IMR-90 (cell line): ENCODE measurements at regions not wholly inside any gene's neighbourhood (a gene's known extent, or its start where the extent isn't known, plus 50 kb on each side); places are given as distances from the start of the nearest gene placed in this dataset.

ENCODE experiments used
- ATAC-seq: fragments of 200-7000 bp; cut with Tn5 transposase; 2 replicates; pipeline ENCODE4 v1.9.1; 2020; ENCODE audit warnings: low read depth, mild to moderate bottlenecking, moderate library complexity
- BruUV-seq: library from RNA; stranded (reverse); fragments of 400-500 nt; replicated peaks from 2 replicates; lab custom pipeline; 2021; lab: Mats Ljungman, UMichigan
- CTCF ChIA-PET: fragments of 300-600 bp; formaldehyde crosslinking; extraction: SDS; loops from one replicate; lab custom pipeline; 2021; ENCODE audit warnings: antibody characterized with exemption; lab: Yijun Ruan, JAX
- POLR2A ChIA-PET: fragments of 300-600 bp; sonication (Branson Sonifier 250); formaldehyde crosslinking; loops from one replicate; lab custom pipeline; 2022; ENCODE audit warnings: antibody characterized with exemption; ENCODE audit not compliant: unreplicated experiment; lab: Charles Lee
- DNase-seq: peaks from one replicate; pipeline ENCODE4 v3.0.0; 2013
- H2AFZ ChIP-seq: replicated peaks from 2 replicates; pipeline ENCODE3; 2013; ENCODE audit warnings: low read length, mild to moderate bottlenecking; ENCODE audit not compliant: poor library complexity
- H2AK5ac ChIP-seq: 2 replicates; pipeline ENCODE4 v1.6.1; 2013; ENCODE audit warnings: low read depth, low read length, inconsistent platforms
- H2AK9ac ChIP-seq: replicated peaks from 2 replicates; pipeline ENCODE3; 2013; ENCODE audit warnings: mild to moderate bottlenecking, low read depth, low read length, moderate library complexity; ENCODE audit not compliant: poor library complexity
- H2BK120ac ChIP-seq: 2 replicates; pipeline ENCODE4 v1.6.1; 2013; ENCODE audit warnings: low read depth, low read length, inconsistent platforms
- H2BK15ac ChIP-seq: 3 replicates; pipeline ENCODE4 v1.6.1; 2013; ENCODE audit warnings: low read depth, low read length, inconsistent platforms
- H2BK20ac ChIP-seq: 2 replicates; pipeline ENCODE4 v1.6.1; 2013; ENCODE audit warnings: low read depth, mild to moderate bottlenecking, inconsistent platforms, low read length, moderate library complexity
- H2BK5ac ChIP-seq: 2 replicates; pipeline ENCODE4 v1.6.1; 2013; ENCODE audit warnings: mild to moderate bottlenecking, low read depth, low read length, inconsistent platforms; ENCODE audit not compliant: poor library complexity, severe bottlenecking
- H3K14ac ChIP-seq: replicated peaks from 2 replicates; pipeline ENCODE4 v1.6.1; 2013; ENCODE audit warnings: low read depth, low read length, inconsistent platforms
- H3K18ac ChIP-seq: 2 replicates; pipeline ENCODE4 v1.6.1; 2013; ENCODE audit warnings: low read depth, low read length, control low read depth
- H3K23ac ChIP-seq: 2 replicates; pipeline ENCODE4 v1.6.1; 2013; ENCODE audit warnings: low read depth, low read length, inconsistent platforms
- H3K27ac ChIP-seq: 2 replicates; pipeline ENCODE4 v1.5.1; 2013; ENCODE audit warnings: mild to moderate bottlenecking, control low read depth, low read length; ENCODE audit not compliant: insufficient read depth
- H3K27me3 ChIP-seq: 2 replicates; pipeline ENCODE4 v1.6.1; 2013; ENCODE audit warnings: low read length; ENCODE audit not compliant: control insufficient read depth, insufficient read depth
- H3K36me3 ChIP-seq: 2 replicates; pipeline ENCODE4 v1.6.1; 2013; ENCODE audit warnings: low read length, mixed read lengths; ENCODE audit not compliant: control insufficient read depth, insufficient read depth
- H3K4ac ChIP-seq: 2 replicates; pipeline ENCODE4 v1.6.1; 2013; ENCODE audit warnings: low read depth, low read length, inconsistent platforms
- H3K4me1 ChIP-seq: 2 replicates; pipeline ENCODE4 v1.6.1; 2013; ENCODE audit warnings: low read length, mixed read lengths; ENCODE audit not compliant: control insufficient read depth, insufficient read depth
- H3K4me2 ChIP-seq: 2 replicates; pipeline ENCODE4 v1.6.1; 2013; ENCODE audit warnings: low read depth, mild to moderate bottlenecking, control low read depth, low read length, moderate library complexity
- H3K4me3 ChIP-seq: 2 replicates; pipeline ENCODE4 v1.5.1; 2013; ENCODE audit warnings: low read depth, mild to moderate bottlenecking, control low read depth, low read length, moderate library complexity; ENCODE audit not compliant: insufficient read depth
- H3K56ac ChIP-seq: 2 replicates; pipeline ENCODE4 v1.6.1; 2013; ENCODE audit warnings: low read length, inconsistent platforms; ENCODE audit not compliant: insufficient read depth; ENCODE audit errors: extremely low read depth
- H3K79me1 ChIP-seq, 2 experiments: 2 replicates each; pipeline ENCODE4 v1.6.1; 2013; ENCODE audit warnings: low read length in 2 of 2, inconsistent platforms in 1 of 2, low read depth in 1 of 2
- H3K9ac ChIP-seq: 2 replicates; pipeline ENCODE4 v1.6.1; 2013; ENCODE audit warnings: low read depth, low read length, control low read depth
- H3K9me1 ChIP-seq: 2 replicates; pipeline ENCODE4 v1.6.1; 2013; ENCODE audit warnings: low read length, inconsistent platforms; ENCODE audit not compliant: insufficient read depth
- H3K9me3 ChIP-seq: 2 replicates; pipeline ENCODE4 v1.6.1; 2013; ENCODE audit warnings: low read length; ENCODE audit not compliant: control insufficient read depth, insufficient read depth
- H4K20me1 ChIP-seq: 2 replicates; pipeline ENCODE4 v1.6.1; 2013; ENCODE audit warnings: low read length, inconsistent platforms; ENCODE audit not compliant: insufficient read depth
- H4K5ac ChIP-seq: 2 replicates; pipeline ENCODE4 v1.6.1; 2013; ENCODE audit warnings: mild to moderate bottlenecking, low read depth, low read length, control low read depth
- H4K8ac ChIP-seq, 2 experiments: 2 replicates each; pipeline ENCODE4 v1.6.1; 2013; ENCODE audit warnings: low read depth in 2 of 2, low read length in 2 of 2, control low read depth in 1 of 2, inconsistent platforms in 1 of 2
- H4K91ac ChIP-seq: 2 replicates; pipeline ENCODE4 v1.6.1; 2013; ENCODE audit warnings: low read depth, low read length, inconsistent platforms; ENCODE audit not compliant: insufficient read depth
- BHLHE40 ChIP-seq: fragments of 150-350 bp; IDR thresholded peaks from 2 replicates; pipeline ENCODE4 v1.6.1; 2016; ENCODE audit warnings: mild to moderate bottlenecking, low read depth, low read length
- CHD1 ChIP-seq: IDR thresholded peaks from 2 replicates; pipeline ENCODE4 v1.6.1; 2012; ENCODE audit warnings: low read depth, low read length, improper control_type of control experiment
- NFE2L2 ChIP-seq: fragments of 150-350 bp; IDR thresholded peaks from 2 replicates; pipeline ENCODE4 v1.6.1; 2016; ENCODE audit warnings: low read depth, mild to moderate bottlenecking, low read length
- WGBS, 2 experiments: methylation state at CpG; one replicate each; pipeline versions ENCODE4 v1.1.5 to v1.1.7; 2013; ENCODE audit warnings: missing lambda C conversion rate in 2 of 2; ENCODE audit not compliant: insufficient read length in 1 of 2; ENCODE audit errors: extremely low coverage in 2 of 2; 5-methylcytosine and 5-hydroxymethylcytosine counted together
- dilution Hi-C: fragments of 300-500 bp; cut with HindIII; formaldehyde crosslinking; loops from one replicate; pipeline ENCODE4 v1.14.3; 2018; ENCODE audit warnings: low sequenced_read_pairs; ENCODE audit not compliant: unreplicated experiment
- in situ Hi-C: fragments of 300-500 bp; cut with MboI; formaldehyde crosslinking; loops from 3 replicates; pipeline ENCODE4 v1.14.3; 2019; ENCODE audit warnings: low sequenced_read_pairs, inconsistent platforms, mixed read lengths
- intact Hi-C: fragments of 100-400 bp; cut with micrococcal nuclease; formaldehyde crosslinking; loops from 2 replicates; pipeline ENCODE4 v1.10.0; 2022

DNA sequence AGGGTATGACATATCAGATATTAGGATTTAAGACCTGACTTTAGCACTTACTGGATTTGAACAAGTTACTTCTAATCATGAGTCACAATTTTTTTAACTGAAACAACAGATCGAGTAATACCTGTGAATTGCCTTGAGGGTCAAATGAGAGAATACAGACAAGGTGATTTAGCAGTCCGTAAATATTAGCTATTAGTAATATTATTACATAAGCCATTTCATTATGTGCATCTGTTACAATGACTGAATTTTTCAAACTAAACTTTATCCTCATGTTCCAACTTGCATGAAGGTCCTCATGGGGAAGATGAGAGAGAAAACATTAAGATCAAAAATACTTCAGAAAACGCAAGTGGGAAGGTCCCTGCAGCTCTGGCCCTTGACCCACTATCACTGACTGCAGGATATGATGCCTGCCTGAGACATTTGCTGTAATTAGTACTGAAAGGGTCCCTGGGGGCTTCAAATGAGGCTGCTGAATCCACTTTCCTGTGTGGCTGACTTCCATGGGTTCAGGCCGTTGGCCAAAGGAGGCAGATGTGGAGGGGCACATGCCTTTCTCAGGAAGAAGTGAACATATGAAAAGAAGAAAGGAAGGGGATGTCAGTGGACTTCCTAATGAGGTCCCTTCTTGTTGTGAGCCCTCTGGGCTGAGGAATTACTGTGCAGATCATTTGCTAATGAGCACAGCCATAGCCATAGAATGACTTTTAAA, 441.7 kb downstream of the CDH11 start:
- Histone ChIP-seq H4K91ac (no peak overlapping the region), H2AFZ (no peak overlapping the region), H2BK5ac (no peak overlapping the region), H3K14ac (no peak overlapping the region), H2BK120ac (no peak overlapping the region), H3K4ac (no peak overlapping the region), H3K79me1 (no peaks in the 10 kb centered on the region), H3K9me1 (no peaks in the 10 kb centered on the region), H3K18ac (no peak overlapping the region), H3K9me3 (no peaks in the 10 kb centered on the region), H2BK15ac (no peak overlapping the region), H4K8ac (no peak overlapping the region), H3K4me3 (no peak overlapping the region), H4K20me1 (no peaks in the 10 kb centered on the region), H4K5ac (no peak overlapping the region), H2AK5ac (no peak overlapping the region), H3K27ac (no peak overlapping the region), H3K4me1 (no peaks in the 10 kb centered on the region), H2BK20ac (no peak overlapping the region), H3K56ac (no peak overlapping the region), H3K36me3 (no peaks in the 10 kb centered on the region), H3K4me2 (no peak overlapping the region), H3K23ac (no peak overlapping the region), H3K9ac (no peak overlapping the region), H2AK9ac (no peak overlapping the region), H3K27me3 (peaks cover 2% of the 10 kb centered on the region; the same call in 1 of the 2 replicates)
- WGBS, 2 experiments = no CpG with 5 or more reads among the region's 4 CpGs
- intact Hi-C loops = no loop called here
- in situ Hi-C loops = no loop called here
- dilution Hi-C loops = no loop called here
- ATAC-seq (no peak), DNase-seq (no peak)
- no TSS peak for BruUV-seq
- ChIA-PET CTCF (no interaction called here), POLR2A (no interaction called here)
- TF ChIP-seq BHLHE40 (no peak), NFE2L2 (no peak), CHD1 (no peak)
